ENCODE measurements at regions not wholly inside any gene's neighbourhood (a gene's known extent, or its start where the extent isn't known, plus 50 kb on each side); places are given as distances from the start of the nearest gene placed in this dataset.
"Not testable (repeated sequence)": the region's sequence is repeated elsewhere in the genome, so short reads cannot be mapped to it uniquely, and the experiment has no call there.

DNA sequence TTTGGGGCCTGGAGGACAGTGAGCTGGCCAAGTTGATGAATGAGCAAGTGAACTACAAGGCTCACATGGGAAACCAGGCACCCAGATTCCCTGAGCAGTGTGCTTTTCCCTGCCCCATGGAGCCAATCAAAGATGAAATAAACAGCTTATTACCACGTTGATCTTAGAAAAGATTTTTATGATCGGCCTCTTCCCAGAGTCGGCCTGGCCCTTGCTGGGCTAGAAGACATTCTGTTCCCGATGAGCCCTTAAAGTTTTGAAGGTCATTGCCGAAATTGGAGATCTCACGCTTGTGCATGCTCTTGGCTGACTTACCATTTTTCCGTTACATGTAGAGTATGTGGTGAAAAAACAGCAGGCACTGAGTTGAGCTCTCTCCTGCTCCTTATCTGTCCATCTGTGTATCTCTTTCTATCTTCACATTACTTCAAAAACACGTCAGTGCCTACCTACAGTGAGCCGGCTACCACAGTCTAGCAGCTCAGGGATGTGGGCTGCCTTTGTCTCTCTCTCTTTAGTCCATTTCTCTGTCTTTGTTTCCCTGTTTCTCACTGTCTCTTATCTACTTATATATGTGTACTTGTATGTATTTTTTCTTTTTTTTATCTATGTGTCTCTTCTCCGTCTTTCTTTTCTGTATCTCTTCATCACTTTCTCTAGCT, 248.8 kb upstream of the USP24 start:
- FAIRE-seq = no peak

DNA sequence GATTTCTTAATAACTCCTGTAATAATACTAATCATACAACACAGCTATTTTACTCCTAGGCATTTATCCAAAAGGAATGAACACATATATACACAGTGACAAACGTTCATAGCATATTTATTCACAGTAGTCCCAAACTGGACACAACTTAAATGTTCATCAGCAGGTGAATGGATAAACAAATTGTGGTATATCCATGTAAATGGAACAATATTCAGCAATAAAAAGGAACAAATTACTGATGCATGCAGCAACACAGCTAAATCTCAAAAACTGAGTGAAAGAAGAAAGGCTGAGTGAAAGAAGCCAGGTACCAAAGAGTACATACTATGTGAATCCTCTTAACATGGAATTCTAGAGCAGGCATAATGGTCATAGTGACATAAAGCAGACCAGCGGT, 242.7 kb upstream of the USP24 start:
- no peak for FAIRE-seq

DNA sequence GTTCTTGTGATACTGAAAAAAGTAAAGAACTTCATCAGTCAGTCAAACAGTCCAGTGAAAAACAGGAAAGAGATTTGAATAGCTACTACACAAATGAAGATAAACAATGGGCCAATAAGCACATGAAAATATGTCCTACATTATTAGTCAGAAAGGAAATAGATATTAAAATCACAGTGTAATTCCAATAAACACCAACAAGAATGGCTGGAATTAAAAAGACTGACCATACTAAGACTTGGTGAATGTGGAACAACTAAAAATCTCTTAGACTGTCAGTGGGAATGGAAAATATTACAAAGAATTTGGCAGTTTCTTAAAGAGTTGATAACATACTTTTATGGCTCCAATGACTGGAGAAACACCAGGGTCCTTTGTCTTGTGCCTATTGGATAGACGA, 241.8 kb upstream of the USP24 start:
- FAIRE-seq = no peak

DNA sequence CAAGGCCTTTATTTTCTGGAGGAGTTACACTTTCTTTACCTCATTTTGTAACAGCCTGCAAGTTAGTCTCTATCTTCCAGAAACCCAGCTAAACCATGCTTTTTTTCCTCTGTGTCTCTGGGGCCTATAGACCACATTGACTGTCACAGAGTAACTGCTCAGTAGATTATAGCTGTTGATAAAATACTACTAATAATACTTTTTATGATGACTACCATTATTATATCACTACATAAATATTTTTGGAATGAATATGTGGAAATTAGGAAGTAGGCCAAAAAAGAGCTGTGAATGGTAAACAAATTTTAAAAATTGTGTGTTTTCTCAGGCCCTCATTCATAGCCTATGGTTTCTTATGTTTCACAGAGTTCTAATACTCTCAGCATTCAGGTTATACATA, 233.1 kb upstream of the USP24 start:
- FAIRE-seq = no peak

DNA sequence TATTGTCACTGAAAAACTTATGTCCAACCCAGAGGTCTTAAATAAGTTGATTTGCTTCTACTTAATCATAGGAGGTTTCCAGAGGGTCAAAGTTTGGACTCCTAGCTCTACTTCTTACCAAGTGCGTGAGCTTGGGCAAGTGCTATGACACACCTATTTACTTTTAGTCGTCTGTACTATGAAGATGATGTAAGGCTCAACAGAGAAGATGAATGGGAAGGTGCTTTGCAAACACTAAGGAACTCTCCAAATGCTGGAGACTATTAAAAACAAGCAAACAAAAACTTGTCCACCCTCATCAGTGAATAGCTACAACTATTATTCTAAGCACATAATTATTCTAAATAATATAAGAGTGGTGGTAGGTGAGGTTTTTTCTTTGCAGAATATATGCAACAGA, 232.3 kb upstream of the USP24 start:
- no peak for FAIRE-seq

DNA sequence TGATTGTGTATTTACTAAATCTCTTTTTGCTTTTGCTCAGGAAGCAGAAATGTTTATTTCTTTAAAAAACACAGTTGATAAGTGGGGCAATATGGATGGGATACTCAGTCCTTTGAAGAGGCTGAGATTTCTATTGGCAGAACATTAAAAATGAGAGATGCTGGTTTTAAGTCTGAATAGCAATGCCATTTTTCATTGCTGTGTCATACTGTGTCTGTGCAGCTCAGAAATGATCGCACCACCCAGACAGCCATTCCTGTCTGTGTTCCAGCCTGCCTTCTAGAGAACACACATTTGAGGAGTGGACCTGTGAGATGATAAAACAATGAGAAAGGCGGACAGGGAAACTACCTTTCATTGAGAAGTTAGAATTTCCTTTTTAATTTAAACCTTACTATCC, 231.2 kb upstream of the USP24 start:
- FAIRE-seq = no peak

DNA sequence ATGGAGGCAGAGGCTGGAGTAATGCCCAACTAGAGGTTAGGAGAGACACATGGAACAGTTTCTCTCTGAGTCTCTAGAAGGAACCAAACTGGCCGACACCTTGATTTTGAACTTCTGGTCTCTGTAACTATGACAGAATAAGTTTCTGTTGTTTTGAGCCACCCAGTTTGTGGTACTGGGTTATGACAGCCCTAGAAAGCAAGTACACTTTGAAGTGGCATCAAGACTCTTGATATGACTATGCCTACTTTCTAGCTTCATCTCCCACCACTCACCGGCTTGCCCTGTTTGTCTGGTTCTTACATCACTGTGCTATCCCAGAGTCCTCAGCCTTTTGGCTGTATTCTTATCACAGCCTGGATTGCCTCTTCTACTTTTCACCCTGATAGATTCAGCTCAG, 230.3 kb upstream of the USP24 start:
- FAIRE-seq = no peak

DNA sequence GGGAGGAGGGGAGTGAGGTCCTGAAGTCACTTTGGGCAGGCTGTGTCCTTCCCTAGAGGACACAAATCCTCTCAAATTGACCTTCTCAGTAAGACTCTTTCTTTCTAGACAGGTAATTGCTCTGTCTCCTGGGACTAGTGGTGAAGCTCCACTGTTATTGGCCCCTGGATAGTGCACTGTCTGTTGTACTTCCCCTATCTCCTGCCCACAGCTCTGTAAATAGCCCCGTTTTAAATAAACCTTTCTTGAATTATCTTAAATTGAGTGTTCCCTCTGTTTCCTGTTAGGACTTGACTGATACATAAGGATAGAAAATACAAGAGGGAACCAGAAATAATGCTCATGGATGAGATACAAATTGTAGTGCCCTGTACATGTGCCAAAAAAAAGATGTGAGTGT, 229.5 kb upstream of the USP24 start:
- FAIRE-seq = no peak

DNA sequence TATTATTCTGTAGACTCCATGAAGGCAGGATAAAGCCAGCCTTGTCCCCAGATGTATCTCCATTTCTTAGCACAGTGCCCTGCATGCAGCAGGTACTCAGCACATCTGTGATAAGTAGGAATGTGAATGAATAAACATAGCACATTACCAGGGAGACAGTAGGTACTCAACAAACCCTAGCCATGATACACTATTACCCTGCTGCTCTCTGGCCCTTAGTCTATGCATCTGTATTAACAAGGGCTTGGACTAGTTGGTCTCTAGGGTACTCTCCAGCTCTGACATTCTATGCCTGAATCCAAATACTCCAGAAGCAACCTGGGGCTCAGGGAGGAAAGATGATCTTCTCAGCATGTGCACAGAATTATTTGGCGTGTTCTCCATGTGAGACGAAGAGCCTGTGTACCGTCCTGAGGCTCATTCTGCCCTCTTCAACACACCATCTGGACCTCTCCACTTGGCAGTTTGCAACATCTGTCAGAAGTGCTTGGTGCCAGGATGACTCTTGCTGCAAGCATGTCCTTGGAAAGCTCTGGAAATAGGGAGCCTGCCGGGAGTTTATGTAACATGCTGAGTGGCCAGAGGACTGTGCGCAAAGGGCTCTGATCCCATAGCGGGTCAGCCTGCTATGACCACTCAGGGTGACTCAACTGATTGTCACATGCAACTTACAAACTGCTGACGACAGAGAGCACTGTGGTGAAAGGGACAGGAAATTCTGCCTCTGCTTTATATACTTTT, 228.2 kb upstream of the USP24 start:
- no peak for FAIRE-seq

DNA sequence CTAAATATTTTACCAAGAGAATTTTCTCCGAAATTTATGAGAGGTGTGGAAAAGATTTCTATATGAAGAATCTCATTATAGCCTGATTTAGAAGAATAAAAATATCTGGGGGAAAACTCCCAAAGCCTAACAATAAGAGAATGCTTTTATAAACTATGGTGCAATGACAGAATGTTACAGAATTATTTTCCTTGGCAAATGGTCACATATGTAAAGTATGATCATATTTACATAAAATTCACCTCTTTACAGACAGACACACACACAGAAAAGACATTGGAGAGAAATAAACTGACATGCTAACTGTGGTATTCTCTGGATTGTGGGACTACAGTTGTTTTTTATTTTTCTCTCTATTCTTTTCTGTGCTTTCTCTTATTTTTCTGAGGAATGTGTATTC, 226.3 kb upstream of the USP24 start:
- FAIRE-seq = no peak

DNA sequence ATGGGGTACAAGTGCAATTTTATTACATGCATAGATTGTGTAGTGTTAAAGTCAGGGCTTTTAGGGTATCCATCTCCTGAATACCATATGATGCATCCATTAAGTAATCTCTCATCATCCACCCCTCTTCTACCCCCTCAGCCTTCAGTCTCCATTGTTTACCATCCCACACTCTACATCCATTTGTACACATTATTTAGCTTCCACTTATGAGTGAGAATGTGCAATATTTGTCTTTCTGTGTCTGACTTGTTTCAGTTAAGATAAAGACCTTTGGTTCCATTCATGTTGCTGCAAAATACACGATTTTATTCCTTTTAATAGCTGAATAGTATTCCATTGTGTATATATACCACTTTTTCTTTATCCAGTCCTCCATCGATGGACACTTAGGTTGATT, 222.5 kb upstream of the USP24 start:
- FAIRE-seq = no peak

DNA sequence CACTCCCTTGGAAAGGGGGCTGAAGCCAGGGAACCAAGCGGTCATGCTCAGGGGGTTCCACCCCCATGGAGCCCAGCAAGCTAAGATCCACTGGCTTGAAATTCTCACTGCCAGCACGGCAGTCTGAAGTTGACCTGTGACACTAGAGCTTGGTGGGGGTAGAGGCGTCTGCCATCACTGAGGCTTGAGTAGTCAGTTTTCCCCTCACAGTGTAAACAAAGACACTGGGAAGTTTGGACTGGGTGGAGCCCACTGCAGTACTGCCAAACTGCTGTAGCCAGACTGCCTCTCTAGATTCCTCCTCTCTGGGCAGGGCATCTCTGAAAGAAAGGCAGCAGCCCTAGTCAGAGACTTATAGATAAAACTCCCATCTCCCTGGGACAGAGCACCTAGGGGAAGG, 215.6 kb upstream of the USP24 start:
- FAIRE-seq = not testable (repeated sequence)

DNA sequence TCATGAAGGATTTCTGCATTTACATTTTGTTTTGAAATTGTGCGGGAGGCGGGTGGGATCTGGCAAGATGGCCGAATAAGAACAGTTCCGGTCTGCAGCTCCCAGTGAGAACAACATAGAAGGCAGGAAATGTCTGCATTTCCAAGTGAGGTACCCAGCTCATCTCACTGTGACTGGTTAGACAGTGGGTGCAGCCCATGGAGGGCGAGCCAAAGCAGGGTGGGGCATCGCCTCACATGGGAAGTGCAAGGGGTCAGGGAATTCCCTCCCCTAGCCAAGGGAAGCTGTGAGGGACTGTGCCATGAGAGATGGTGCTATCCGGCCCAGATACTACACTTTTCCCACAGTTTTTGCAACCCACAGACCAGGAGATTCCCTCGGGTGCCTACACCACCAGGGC, 215.0 kb upstream of the USP24 start:
- FAIRE-seq = not testable (repeated sequence)

DNA sequence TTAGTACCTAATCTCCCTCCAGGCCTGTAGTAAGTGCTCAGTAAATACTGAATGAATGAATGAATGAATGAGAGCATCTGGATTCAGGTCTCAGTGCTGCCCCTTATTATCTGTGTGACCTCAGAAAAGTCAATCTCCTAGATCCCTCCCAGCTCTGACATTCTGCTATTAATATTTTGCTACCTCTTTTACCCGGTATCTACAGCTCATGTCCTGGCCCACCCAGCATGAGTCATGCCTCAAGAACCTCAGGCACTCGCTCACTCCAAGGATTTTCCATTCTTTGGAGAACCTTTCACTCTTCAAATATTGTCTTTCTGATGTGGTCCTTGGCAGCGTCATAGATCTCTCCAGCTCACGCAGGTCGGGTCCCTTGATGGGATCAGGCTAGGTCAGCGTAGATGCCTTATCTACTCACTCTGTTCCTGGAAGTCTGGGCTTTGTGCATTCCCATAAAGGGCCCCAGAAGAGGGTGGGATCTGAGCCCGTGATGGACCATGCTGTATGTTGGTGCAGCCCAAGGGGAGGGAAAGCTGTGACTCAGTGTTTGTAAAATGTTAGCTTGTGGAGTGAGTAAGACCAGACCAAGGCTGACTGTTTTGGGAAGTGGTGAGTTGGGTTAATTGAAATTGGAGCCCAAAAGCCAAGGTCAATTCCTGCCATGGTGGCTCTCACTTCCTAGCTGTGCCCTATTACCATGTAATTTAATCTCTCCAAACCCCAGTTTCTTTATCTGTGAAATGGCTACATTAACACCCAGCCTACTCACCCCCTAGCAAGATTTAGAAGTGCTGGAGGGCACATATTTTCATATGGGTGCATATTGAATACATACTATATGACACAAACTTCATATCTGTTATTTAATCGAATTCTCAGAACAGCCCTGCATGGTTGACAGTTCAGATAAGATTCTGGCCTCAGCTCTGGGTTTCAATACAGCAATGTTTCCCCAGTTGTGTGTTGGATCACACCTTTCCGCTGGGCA, 214.1 kb upstream of the USP24 start:
- FAIRE-seq = no peak

DNA sequence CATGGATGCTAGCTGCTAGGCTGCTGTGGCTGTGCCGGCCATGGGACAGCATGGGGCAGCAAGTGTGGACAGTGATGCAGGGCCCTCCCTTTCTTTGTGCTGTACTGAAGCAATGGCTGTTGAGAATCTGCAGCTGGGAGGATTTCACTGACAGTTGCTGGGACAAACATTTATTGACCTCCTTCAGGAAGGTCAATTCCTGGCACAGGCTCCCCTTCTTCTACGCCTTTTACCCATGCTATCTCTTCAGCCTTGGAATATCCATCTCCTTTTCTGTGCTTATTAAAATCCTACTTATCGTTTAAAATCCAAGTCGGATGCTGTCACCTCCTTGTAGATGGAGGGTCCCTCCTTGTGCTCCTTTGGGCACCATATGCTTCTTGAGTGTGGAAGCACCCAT, 213.1 kb upstream of the USP24 start:
- no peak for FAIRE-seq

DNA sequence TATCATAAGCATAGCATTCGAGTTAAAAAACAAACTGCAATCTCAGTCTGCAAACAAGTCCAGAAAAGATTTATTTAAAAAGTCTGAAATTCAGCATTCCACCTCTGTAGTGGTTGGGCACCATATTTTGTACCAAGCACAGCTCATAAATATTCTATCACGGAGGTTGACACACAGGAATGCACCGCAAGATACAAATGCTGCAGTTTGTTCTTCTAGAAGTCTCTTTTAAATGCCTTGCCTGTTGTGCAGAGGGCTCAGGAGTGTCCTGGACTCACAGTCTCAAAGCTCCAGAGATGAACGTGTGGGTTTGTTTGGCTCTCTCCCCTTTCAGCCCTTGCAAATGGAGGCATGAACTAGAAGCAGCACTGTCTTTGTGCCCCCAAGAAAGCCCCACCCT, 212.4 kb upstream of the USP24 start:
- FAIRE-seq = no peak

DNA sequence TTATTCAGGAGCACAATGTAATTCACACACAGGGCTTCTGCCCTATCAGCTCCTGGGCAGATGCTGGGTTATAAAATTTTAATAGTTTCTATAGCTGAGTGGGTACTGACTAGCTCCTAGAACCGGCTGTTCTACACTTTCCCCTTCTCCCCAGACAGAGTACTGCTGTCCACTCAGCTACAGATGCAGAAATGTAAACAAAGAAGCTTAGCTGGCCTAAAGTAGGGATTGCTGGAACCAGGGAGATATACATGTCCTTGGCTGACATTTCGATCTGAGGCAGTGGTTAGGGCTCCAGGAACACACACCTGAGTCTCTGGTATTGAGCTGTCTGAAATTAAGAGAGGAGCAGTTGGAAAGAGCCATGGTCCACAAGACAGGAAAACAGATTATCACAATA, 211.5 kb upstream of the USP24 start:
- FAIRE-seq = no peak

DNA sequence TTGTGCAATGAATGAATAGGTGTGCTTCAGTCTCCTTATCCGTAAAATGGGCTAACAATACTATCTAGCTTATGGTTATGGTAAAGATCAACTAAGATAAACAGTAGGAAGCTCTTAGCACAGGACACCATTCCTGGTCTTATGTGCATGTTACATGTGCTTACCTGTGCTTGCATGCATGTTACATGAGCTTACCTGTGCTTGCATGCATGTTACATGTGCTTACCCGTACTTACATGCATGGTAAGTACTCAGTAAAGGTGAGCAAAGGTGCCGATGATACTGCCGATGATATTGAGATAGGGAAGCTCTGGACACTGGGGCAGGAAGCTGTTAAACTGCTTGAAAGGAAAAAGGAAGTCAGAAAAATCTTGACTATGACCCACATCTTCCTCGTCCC, 211.0 kb upstream of the USP24 start:
- no peak for FAIRE-seq

DNA sequence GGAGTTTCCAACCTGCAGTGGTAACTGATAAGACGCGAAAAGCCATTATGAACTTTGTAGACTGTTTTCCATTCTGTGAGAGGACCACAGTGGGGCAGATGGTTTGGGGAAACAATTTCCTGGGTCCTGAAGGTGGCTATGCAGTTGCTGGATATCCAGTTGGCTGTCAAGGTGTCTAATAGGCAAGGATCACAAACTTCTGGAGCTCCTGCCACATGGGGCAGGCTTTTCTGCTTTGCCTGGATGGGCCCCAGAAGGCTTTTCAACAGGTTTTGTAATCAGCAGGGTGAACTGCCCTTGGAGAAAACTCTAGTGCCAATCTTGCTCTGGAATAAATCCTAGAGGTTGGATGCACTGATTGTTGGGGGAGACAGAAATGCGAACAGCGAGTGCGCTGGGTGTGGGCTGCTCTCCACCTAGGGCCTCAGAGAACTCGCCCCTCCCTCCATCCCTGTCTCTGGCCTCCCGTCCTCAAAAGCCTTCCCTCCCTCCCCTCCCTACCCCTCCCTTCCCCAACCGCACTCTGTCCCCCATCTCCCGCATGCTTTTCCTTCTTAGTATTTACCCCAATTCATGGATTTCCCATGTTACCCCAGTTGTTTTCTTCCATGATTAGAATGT, 210.3 kb upstream of the USP24 start:
- FAIRE-seq = no peak

DNA sequence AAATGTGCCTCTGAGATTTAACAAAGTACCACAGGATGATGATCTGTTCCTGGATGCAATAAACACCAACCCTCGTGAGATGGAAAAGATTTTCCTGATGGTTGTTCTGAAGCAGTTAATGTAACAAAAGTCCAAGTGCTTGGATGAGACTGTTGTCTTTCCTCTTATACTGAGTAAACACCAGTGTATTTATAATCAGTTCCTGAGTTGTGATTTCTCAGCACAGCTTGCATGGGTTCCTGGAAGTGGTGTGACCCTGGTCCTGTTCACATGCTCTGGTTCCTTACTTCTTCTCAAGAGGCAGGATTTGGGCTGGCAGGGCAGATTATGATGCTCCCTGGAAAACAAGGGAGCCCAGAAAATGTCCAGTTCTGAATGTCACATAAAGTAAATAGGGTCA, 208.2 kb upstream of the USP24 start:
- no peak for FAIRE-seq

DNA sequence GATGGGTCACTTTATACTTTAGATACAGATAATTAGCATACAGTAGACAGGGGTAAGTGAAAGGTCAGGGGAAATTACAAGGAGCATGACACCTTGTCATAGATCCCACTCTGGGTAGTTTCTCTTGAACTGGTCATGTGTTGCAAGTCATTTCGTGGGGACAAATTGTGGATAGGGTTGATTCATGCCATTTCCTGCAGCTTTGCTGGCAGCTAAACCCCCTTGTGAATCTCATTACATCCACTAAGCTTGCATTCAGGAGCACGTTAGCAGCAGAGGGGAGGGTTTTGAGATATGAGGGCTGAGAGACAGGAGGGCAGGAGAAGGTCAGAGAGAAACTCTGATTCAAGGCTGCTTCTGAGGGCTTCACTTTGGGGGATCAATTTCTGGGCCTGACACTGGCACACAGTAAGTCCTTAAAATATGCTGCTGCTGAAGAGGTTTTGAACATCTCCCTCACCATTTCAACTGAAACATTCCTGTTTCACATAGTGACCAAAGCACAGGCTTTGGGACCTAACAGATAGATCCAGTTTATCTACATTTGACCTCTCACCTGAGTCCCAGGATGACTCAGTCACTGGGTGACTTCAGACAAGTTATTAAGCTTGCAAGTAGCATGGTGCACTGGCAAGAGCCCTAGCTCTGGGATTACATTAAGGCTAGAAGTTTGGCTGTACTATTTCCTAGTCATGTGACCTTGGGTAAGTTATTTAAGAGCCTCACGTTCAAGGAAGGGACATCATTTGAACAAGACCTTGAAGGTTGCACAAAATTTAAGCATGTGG, 206.0 kb upstream of the USP24 start:
- FAIRE-seq = no peak

DNA sequence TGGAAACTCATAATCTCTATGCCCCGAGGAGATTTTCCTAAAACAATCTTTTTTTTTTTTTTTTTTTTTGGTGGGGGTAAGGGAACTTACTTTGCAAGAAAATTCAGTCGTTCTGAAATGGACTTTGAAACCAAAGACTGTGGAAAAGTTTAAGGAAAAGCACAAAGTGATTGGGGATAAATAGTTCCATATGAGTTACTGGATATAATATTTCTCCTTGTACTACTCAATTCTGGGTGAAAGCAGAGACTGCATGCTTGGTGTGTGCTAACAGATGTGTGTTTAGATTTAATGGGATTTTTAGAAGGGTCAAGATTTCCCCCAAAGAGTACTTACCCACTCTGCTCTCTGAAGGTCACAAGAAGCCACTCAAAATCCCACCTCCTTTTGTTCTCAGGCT, 204.9 kb upstream of the USP24 start:
- FAIRE-seq = no peak
